Femur (tissue), 1 donor: ENCODE measurements at regions not wholly inside any gene's neighbourhood (a gene's known extent, or its start where the extent isn't known, plus 50 kb on each side); places are given as distances from the start of the nearest gene placed in this dataset.
"Not testable (repeated sequence)": the region's sequence is repeated elsewhere in the genome, so short reads cannot be mapped to it uniquely, and the experiment has no call there.

Experiments
- DNase-seq: peaks from one replicate; pipeline ENCODE4 v3.0.0-alpha.2; 2017

- DNase-seq = no peak
Observed at GRCh38 chr2:49465157-49465831, 311.0 kb upstream of the FSHR start.

DNA sequence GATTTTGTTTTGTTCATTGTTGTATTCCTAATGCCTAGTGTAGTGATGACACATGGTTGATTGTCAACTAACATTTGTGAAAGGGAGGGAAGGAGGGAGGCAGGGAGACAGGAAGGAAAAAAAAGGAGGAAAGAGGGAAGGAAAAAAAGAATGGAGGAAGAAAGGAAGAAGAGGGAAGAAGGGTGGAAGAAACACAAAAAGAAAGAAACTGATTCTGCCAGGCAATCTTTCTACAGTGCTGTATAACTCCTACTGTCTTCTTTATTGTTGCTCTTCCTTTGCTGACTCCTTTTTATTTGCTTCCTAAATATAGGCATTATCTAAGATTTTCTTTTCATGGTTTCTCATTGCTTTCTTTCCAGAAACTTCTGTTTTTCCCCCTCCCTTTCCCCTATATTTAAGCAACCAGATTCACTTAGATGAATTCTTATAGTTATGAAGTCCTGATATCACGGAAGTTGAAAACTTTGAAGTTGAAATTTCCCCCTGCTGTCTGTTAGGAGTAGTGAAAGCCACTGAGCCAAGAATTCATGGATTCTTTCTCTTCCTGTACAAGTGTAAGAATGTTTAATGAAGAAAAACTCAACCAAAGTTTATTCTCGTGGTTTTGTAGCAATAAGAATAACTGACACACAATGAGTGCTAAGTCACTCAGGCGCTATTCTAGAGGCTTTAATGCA lies 305.1 kb upstream of the FSHR start:
- DNase-seq = no peak

- no peak for DNase-seq
Observed at GRCh38 chr2:49444005-49444404, 289.7 kb upstream of the FSHR start.

DNA sequence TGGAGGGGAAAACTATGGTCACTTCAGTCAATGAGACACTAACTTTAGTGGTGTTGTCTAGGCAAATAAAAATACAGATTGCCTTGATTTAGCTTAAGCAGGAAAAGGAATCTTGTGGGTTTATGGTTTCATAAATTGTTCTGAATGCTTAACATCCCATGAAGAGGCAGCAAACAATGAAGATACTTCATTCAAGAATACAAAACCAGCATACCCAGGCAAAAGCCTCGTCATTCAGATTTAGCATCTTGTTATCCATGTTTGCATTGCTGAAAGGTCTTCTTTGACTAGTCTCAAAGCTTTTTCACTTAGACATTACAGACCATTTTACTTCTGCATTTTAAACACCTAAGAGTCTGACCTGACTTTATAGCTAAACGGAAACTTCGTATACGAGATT lies 272.7 kb upstream of the FSHR start:
- DNase-seq = no peak

- no peak for DNase-seq
Observed at GRCh38 chr2:49416252-49416651, 261.9 kb upstream of the FSHR start.

GRCh38 chr2:49404108-49404507 lies 249.8 kb upstream of the FSHR start:
- DNase-seq = no peak

DNA sequence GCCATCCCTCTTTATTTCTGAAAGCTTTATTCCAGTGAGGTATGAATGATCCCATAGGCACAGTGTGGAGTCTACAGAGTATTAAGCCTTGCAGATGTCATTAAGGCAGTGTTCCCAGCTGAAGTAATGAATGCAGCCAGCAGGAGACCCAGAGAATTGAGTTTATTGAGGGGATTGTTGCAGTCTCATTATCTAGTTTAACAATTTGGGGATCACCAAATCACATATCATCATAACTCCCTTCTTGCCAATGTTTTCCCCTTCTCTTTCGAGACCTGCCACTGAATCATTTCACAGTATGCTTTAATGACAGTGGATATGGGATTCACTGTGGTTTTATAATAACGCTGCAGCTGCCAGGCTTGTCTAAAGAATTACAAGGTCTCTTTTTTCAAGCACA lies 249.3 kb upstream of the FSHR start:
- no peak for DNase-seq

- no peak for DNase-seq
Observed at GRCh38 chr2:49379406-49379805, 225.1 kb upstream of the FSHR start.

GRCh38 chr2:49371128-49371701 lies 216.9 kb upstream of the FSHR start:
- DNase-seq = no peak

DNA sequence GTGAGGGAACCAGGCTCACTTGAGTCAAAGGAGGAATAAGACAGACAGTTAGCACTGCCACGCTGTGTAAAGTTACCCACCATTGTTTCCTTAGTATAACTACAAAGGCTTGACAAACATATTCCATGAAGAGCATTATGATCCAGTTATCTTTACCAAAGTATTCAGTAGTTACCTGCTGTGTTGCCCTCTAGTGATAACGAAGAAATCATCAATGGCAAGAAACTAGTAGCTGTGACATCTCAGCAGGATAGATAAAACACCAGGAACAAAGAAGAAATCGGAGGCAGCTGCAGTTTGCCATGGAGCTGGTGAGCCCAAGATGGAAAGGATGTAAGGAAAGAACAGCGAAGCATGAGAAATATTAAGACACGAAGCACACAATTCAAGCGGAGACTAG lies 215.3 kb upstream of the FSHR start:
- no peak for DNase-seq

DNA sequence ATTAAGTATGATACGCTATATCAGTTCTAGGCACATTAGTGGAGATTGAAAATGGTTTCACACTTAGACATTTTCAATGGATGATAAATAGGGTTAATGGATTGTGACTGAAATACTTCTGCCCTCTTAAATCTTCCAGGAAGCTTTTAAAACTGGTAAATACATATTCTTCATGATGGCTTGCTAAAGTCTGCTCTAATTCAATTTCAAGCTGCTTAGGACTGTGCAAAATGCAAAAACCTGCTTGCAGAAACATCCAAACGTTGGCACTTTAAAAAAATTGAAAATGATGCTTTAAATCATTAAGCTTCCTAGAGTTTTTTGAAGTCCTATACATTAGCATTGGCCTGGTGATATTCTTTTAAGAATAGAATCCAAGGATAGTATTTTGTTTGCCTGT lies 214.8 kb upstream of the FSHR start:
- no peak for DNase-seq

DNA sequence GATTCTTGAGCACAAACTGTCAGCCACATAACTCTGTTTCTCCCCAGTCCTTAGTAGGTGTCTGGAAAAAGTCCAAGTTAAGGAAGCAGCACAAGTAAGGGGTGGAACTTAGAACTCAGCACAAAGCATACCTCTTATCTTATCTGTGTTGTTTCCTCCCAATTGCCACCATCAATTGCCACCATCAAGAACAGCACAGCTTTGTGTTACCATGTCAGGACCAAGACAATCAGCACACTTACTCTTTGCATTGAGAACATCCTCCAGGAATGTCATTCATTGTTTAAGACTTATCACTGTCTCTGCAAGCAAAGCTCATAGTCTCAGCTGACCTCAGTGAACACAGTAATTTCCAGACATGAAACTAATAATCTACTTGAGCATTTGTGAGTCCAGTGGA lies 212.7 kb upstream of the FSHR start:
- DNase-seq = no peak

DNA sequence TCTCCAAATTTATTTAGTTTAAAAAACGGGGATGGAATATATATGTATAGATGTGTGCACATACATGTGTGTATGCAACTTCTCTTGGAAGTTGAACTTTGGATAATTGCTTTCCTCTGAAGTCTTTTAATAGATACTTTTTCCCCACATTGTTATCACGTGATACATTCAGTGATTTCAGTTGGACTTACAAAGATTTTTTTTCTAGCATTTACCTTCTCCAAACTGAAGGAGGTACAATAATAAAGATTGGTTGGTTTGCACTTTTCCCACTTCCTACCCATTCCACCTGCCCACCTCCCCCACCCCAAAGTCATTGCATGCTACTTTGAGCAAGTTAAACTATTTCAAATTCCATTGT lies 206.1 kb upstream of the FSHR start:
- no peak for DNase-seq

DNA sequence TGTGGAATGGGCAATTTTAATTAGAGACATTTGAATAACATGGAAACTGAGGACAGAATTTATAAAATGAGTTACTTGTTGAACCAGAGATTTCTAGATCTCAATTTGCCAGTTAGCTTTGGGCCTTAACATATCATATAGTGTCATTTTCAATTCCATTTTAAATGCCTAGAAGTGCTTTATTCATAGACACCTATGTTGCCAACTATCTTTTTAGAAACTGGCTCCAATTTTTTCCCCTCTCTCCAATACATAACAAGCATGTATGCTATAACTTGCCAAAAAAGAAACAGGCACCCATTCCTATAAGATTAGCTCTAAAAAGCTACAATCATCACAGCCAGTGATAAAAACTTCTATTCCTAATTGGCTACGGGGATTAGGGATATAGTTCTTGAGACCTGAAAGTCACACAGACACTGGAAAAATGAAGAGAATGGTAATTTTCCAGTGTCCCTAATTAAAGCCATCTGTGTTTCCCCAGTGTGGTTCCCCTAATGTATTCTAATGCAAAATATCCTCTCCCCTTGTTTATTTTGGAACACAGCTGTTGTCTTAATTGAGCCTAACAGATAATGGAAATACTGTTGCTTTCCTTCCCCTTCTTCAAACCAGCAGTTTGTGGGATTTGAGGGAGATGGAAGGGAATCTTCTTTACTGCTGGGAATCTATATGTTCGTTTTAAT lies 205.5 kb upstream of the FSHR start:
- DNase-seq = no peak

DNA sequence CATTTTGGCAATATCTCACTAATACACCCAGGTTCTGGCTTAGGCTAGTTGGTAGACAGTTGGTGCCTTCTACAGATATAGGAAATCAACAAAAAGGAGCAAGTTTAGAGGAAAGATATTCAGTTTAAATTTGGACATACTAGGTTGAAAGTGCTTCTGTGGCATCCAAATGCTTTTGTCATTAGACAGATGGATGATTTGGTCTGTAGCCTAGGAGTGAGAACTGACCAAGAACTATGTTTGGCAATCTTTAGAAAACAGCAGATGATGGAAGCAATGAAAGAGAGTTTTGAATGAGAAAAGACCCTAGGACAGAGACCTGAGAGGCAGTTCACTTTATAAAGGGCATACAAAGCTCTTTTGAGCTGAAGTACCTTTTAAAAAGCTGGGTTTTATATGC lies 201.3 kb upstream of the FSHR start:
- DNase-seq = no peak

DNA sequence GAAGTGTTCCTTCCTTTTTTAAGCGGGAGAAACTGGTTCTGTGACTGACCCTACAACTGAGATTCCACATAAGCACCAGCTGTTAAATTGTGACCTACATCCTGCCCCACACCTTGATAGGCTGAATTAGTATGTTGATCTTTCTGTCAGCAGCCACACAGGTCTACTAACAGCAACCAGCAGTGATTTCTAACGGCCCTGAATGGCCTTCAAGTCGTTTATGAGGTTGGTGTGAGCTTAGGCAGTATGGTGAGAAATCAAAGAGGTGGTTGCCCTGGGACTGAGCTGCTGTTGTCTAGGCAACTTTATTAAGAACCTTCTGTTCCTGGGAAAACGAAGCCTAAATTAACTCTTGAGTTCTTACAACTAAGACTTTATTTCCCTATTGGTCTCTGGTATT lies 197.2 kb upstream of the FSHR start:
- DNase-seq = no peak

DNA sequence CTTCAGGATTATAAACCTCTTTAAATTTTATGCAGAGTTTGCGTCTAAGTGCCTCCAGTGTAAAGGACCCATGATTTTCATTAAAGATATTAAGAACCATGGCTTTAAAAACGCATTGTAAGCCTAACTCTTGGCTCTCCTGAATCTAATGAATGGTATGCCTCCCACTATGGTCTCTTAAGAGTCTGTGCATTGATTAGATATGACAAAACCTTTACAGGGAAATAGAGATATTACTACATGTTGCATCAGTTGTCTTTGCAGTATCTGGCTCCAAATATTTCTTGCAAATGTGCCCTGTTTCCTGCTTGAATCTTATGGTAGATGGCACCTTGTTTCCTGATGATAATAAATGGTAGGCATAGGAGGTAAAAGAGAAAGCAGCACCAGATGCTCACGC lies 189.3 kb upstream of the FSHR start:
- DNase-seq = no peak

DNA sequence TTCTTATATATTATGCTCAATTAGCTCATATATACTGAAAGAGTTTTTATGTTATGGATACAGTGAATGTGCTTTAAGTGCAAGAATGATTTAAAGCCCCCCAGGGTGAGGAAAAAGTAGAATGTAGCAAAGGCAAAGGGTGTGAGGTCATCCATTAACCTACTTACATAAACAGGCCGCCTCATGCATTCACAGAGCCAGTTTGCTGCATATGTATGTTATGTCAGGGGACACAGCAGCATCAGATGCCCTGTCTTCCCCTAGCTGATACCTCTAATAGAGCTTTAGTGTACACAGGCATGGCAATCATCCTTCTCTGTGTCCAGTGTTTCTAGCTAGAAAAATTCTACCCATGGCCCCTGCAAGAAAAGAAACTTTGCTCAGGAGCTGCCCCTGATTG lies 187.8 kb upstream of the FSHR start:
- no peak for DNase-seq

DNA sequence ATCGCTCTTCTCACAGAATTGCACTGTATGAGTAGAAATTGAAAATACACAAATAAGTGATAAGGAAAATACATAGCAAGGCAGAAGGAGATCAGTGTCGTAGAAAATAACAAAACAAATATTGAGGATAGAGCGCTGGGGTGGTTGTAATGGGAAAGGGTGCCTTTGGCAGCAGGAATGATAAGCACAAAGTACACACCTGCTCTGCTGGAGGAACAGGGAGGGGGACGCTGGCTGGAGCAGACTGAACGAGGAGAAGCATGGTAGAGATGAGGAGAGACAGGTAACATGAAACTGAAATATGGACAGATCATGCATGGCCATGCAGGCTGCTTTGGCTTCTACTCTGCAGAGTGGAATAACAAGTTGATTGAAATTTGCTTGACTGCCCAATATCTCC lies 181.2 kb upstream of the FSHR start:
- no peak for DNase-seq

- DNase-seq = no peak
Observed at GRCh38 chr2:49332415-49332814, 178.1 kb upstream of the FSHR start.

DNA sequence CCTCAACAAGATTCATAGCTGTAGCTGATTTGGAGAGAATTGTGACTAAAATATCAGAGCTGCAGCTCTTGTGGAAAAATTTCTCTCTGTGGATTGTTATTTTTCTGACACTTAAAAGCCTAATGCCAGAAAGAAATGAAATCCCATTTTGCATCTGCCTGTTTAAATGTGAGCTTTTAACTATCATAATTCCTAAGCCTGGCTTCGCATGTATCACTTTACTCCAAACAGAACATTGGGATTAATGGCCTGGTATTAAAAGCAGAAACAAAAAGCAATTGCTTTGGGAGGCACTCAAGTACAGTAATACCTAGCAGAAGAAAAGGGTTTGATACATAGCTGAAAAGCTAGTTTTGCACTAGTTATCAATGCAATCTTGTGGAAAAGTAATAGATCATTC lies 164.2 kb upstream of the FSHR start:
- DNase-seq = no peak

- no peak for DNase-seq
Observed at GRCh38 chr2:49309461-49309860, 155.1 kb upstream of the FSHR start.

GRCh38 chr2:49306925-49307324 lies 152.6 kb upstream of the FSHR start:
- no peak for DNase-seq

DNA sequence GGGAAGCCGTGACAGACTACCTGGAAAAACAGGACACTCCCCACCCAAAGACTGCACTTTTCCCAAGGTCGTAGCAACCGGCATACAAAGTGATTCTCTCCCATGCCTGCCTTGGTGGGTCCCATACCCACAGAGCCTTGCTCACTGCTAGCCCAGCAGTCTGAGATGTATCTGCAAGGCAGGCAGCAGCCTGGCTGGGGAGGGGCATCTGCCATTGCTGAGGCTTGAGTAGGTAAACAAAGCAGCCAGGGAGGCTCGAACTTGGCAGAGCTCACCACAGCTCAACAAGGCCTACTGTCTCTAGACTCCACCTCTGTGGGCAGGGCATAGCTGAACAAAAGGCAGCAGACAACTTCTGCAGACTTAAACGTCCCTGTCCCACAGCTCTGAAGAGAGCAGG lies 144.4 kb upstream of the FSHR start:
- DNase-seq = not testable (repeated sequence)
